OCI-LY7 (cell line): ENCODE measurements at regions not wholly inside any gene's neighbourhood (a gene's known extent, or its start where the extent isn't known, plus 50 kb on each side); places are given as distances from the start of the nearest gene placed in this dataset.
"Not testable (repeated sequence)": the region's sequence is repeated elsewhere in the genome, so short reads cannot be mapped to it uniquely, and the experiment has no call there.

Experiments
- BruUV-seq: library from RNA; stranded (reverse); fragments of 400-500 nt; replicated peaks from 2 replicates; lab custom pipeline; 2021; lab: Mats Ljungman, UMichigan
- CTCF ChIA-PET: fragments of 300-600 bp; sonication (Branson Sonifier 250); formaldehyde crosslinking; loops from one replicate; lab custom pipeline; 2022; ENCODE audit warnings: antibody characterized with exemption; ENCODE audit not compliant: unreplicated experiment; lab: Charles Lee
- POLR2A ChIA-PET: fragments of 300-600 bp; sonication (Branson Sonifier 250); formaldehyde crosslinking; loops from one replicate; lab custom pipeline; 2022; ENCODE audit warnings: antibody characterized with exemption; lab: Charles Lee
- DNase-seq: peaks from one replicate; pipeline ENCODE4 v3.0.0-alpha.2; 2015; ENCODE audit warnings: low spot score
- H2AFZ ChIP-seq: fragments of 200-600 bp; sonication (generic), shearing (Covaris generic); 2 replicates; pipeline ENCODE4 v1.6.1; 2014; ENCODE audit warnings: mild to moderate bottlenecking, antibody characterized with exemption, low read length, moderate library complexity
- H3K27ac ChIP-seq: fragments of 200-600 bp; sonication (generic); 2 replicates; pipeline ENCODE4 v1.5.1; 2014; ENCODE audit warnings: mixed run types, low read depth, mild to moderate bottlenecking, moderate library complexity, low read length, inconsistent platforms; ENCODE audit not compliant: poor library complexity, severe bottlenecking
- H3K36me3 ChIP-seq: fragments of 200-600 bp; sonication (generic); 2 replicates; pipeline ENCODE4 v1.6.1; 2014; ENCODE audit warnings: mild to moderate bottlenecking, antibody characterized with exemption, low read length, moderate library complexity, mixed read lengths; ENCODE audit not compliant: insufficient read depth
- H3K4me1 ChIP-seq: fragments of 200-600 bp; sonication (generic); 2 replicates; pipeline ENCODE4 v1.5.1; 2014; ENCODE audit warnings: mild to moderate bottlenecking, low read length; ENCODE audit not compliant: insufficient read depth, poor library complexity, severe bottlenecking
- H3K4me2 ChIP-seq: fragments of 200-600 bp; sonication (generic); 2 replicates; pipeline ENCODE4 v1.6.1; 2014; ENCODE audit warnings: mild to moderate bottlenecking, low read length
- H3K4me3 ChIP-seq: fragments of 200-600 bp; sonication (generic); 2 replicates; pipeline ENCODE4 v1.5.1; 2014; ENCODE audit warnings: mild to moderate bottlenecking, low read depth, low read length; ENCODE audit not compliant: poor library complexity, severe bottlenecking
- H3K79me2 ChIP-seq: fragments of 200-600 bp; sonication (generic); 2 replicates; pipeline ENCODE4 v1.6.1; 2016; ENCODE audit warnings: low read depth, mild to moderate bottlenecking, low read length, moderate library complexity, mixed read lengths; ENCODE audit not compliant: insufficient read depth
- H3K9me2 ChIP-seq: fragments of 200-600 bp; sonication (generic); 2 replicates; pipeline ENCODE4 v1.6.1; 2016; ENCODE audit warnings: mild to moderate bottlenecking, low read length, mixed read lengths; ENCODE audit not compliant: insufficient read depth
- H3K9me3 ChIP-seq: fragments of 200-600 bp; sonication (generic); 2 replicates; pipeline ENCODE4 v1.6.1; 2014; ENCODE audit warnings: mild to moderate bottlenecking, mixed run types, low read length, mixed read lengths
- H4K20me1 ChIP-seq: fragments of 200-600 bp; sonication (generic); 2 replicates; pipeline ENCODE4 v1.6.1; 2014; ENCODE audit warnings: mild to moderate bottlenecking, antibody characterized with exemption, low read length, moderate library complexity, mixed read lengths; ENCODE audit not compliant: insufficient read depth
- intact Hi-C: fragments of 100-400 bp; cut with micrococcal nuclease; formaldehyde crosslinking; loops from one replicate; pipeline ENCODE4 v1.10.0; 2022; ENCODE audit not compliant: unreplicated experiment

DNA sequence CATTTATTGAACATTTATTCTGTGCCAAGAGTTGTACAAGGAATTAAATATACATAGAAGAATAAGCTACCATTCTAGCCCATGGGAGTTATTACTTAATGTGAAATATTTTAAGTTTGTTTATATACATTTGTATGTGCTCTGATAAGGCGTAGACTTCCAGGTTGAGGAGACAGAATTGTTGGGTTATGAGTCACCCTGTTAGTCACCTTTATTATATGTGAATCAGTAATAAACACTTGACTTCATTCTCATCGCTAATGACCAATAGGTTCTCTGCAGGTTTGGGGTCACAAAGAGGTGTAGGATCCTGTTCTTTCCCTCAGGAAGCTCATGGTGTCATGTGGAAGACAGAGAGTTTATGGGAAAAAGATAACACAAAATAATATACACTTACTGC, 116.9 kb downstream of the SRGAP2 start:
- TSS peak; percentile 44 for BruUV-seq
- H3K9me2 ChIP-seq, H3K4me3 ChIP-seq, intact Hi-C loops, H3K4me2 ChIP-seq, POLR2A ChIA-PET, H3K79me2 ChIP-seq, H3K27ac ChIP-seq, H3K36me3 ChIP-seq, H4K20me1 ChIP-seq, CTCF ChIA-PET, H3K9me3 ChIP-seq, DNase-seq, H2AFZ ChIP-seq, H3K4me1 ChIP-seq: not testable (repeated sequence)

DNA sequence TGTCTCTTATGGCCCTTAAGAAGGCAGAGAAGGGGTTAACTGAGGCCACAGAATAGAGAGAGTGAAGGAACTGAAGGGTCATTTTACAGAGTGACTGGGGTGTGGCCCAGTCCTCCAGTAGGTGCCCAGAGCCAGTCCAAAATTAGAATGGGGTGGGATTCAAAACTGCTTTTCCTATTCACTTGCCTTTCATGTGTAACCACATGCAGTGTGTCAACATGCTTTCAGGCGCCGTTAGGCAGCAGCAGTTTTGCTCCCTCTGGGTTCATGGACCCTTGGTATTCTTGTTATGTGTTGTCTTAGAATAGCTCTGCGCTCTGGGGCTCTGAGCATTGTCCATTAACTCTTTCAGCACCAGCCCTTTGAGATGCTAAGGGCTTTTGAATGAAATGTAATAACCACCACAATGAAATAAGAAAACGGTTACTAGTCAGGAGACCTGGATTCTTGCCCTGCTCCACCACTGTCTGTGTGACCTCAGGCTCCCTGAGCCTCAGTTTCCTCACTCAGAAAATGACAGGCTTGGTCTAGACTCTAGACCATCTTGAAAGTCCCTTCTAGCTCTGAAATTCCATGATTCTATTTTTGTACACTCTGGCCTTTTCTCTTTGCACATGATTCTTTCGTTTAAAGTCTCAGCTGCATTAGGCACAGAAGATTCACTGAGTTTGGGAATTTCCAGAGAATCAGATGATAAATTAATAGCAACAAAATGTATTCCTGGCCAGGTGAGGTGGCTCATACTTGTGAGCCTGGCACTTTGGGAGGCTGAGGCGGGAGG, 123.0 kb downstream of the SRGAP2 start:
- CTCF ChIA-PET, DNase-seq, H4K20me1 ChIP-seq, H3K79me2 ChIP-seq, H3K9me3 ChIP-seq, H3K4me2 ChIP-seq, intact Hi-C loops, H3K4me3 ChIP-seq, H3K4me1 ChIP-seq, H3K36me3 ChIP-seq, H3K9me2 ChIP-seq, BruUV-seq, H3K27ac ChIP-seq, H2AFZ ChIP-seq, POLR2A ChIA-PET: not testable (repeated sequence)

GRCh38 chr1:206331597-206331996, 128.3 kb downstream of the SRGAP2 start:
- BruUV-seq, CTCF ChIA-PET, H4K20me1 ChIP-seq, H3K4me2 ChIP-seq, H3K9me3 ChIP-seq, H3K27ac ChIP-seq, H3K4me3 ChIP-seq, H3K79me2 ChIP-seq, H3K9me2 ChIP-seq, H3K4me1 ChIP-seq, POLR2A ChIA-PET, DNase-seq, H3K36me3 ChIP-seq, H2AFZ ChIP-seq, intact Hi-C loops: not testable (repeated sequence)

GRCh38 chr1:206333316-206333715, 130.0 kb downstream of the SRGAP2 start:
- H3K9me3 ChIP-seq, H3K36me3 ChIP-seq, H3K4me1 ChIP-seq, H3K4me2 ChIP-seq, H3K4me3 ChIP-seq, CTCF ChIA-PET, BruUV-seq, H2AFZ ChIP-seq, POLR2A ChIA-PET, H3K27ac ChIP-seq, H3K79me2 ChIP-seq, DNase-seq, intact Hi-C loops, H4K20me1 ChIP-seq, H3K9me2 ChIP-seq: not testable (repeated sequence)

DNA sequence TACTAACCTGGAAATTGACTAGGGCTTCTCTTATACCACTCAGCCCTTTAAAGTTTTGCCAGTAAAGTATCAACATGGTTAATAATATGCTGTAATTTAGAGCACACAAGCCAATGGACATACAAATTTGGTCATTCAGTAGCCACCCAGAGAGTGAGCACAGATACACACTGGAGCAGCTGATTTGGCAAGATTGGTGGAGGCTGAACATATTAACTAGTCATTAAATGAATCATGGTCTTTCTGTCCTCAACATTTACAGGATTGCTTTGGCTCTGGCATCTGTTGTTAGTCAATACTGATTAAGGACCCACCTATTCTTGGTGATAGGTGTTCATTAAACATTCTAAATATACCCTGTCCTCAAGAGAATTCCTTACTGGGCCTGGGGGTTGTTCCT, 130.6 kb downstream of the SRGAP2 start:
- CTCF ChIA-PET, intact Hi-C loops, H3K4me1 ChIP-seq: not testable (repeated sequence)

DNA sequence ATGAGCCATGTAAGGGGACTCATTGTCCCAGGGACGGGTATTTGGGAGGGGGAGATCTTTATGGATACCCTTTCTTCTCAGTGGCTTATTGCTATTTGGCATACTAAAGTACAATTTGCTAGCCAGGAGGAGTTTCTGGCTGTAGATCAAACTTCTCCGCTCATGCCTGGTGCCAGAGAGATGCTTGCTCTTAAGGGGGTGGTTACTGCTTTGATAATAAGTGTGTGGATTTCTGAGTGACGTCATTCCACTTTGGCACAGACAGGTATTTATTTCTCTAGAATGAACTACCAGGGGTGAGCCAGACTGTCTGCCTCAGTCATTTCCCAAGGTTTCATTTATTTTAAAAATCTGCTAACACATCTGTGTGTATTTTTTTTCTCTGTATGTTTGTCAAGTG, 131.1 kb downstream of the SRGAP2 start:
- intact Hi-C loops, H3K4me1 ChIP-seq, H2AFZ ChIP-seq, H3K36me3 ChIP-seq, BruUV-seq, DNase-seq, H3K4me2 ChIP-seq, H3K9me3 ChIP-seq, H3K79me2 ChIP-seq, H3K4me3 ChIP-seq, POLR2A ChIA-PET, CTCF ChIA-PET, H4K20me1 ChIP-seq, H3K9me2 ChIP-seq, H3K27ac ChIP-seq: not testable (repeated sequence)

More for the DNA sequence above, 130.6 kb downstream of the SRGAP2 start:
- H3K9me2 ChIP-seq, H3K4me2 ChIP-seq, POLR2A ChIA-PET, H4K20me1 ChIP-seq, H3K4me3 ChIP-seq, H3K27ac ChIP-seq, H3K36me3 ChIP-seq, BruUV-seq, H3K79me2 ChIP-seq, DNase-seq, H3K9me3 ChIP-seq, H2AFZ ChIP-seq: not testable (repeated sequence)
